ENCODE measurements at regions not wholly inside any gene's neighbourhood (a gene's known extent, or its start where the extent isn't known, plus 50 kb on each side); places are given as distances from the start of the nearest gene placed in this dataset.

DNA sequence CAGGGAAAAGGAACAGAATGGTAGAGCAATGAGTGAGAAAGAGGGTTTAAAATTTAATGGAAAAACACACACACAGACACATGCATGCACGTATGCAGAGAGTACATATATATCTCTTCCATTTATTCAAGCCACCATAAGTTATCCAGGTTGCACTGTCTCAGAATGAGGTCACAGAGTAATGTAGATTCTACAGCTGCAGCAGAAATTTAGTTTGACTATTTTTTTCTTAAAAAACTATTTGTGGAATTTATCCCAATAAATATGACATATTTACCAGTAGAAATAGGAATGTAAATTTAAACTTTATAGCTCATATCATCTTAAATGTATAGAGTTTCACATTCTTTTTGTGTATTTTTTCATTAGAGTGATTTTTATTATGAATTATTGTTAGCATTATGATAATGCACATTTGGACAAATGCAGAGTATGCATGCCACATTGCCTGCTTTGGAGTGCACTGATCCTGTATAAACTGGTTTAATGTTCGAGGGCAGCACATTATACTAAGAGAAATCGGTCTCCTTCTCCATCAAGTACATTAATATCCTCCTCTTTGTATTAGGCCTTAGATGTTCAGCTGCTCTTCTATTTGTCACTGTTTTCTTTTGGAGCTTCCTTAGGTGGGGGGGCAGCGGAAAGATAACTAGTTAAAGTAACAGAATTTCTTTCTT, 216.3 kb upstream of the TARS1 start:
- H3K9me3 Mint-ChIP-seq (ENCODE audit: unreplicated experiment) = no peaks in the 10 kb centered on the region
- no peaks in the 10 kb centered on the region for H3K27me3 Mint-ChIP-seq (ENCODE audit: insufficient read depth, unreplicated experiment)
- H3K4me3 Mint-ChIP-seq (ENCODE audit: unreplicated experiment) = no peak overlapping the region
- H3K27ac Mint-ChIP-seq (ENCODE audit: low read depth, unreplicated experiment) = peak overlapping the region; percentile 25
- H3K36me3 Mint-ChIP-seq (ENCODE audit: insufficient read depth, unreplicated experiment) = no peaks in the 10 kb centered on the region
- TF ChIP-seq, protein P1, sequence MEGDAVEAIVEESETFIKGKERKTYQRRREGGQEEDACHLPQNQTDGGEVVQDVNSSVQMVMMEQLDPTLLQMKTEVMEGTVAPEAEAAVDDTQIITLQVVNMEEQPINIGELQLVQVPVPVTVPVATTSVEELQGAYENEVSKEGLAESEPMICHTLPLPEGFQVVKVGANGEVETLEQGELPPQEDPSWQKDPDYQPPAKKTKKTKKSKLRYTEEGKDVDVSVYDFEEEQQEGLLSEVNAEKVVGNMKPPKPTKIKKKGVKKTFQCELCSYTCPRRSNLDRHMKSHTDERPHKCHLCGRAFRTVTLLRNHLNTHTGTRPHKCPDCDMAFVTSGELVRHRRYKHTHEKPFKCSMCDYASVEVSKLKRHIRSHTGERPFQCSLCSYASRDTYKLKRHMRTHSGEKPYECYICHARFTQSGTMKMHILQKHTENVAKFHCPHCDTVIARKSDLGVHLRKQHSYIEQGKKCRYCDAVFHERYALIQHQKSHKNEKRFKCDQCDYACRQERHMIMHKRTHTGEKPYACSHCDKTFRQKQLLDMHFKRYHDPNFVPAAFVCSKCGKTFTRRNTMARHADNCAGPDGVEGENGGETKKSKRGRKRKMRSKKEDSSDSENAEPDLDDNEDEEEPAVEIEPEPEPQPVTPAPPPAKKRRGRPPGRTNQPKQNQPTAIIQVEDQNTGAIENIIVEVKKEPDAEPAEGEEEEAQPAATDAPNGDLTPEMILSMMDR (IDR thresholded peaks at IDR 0.05; ENCODE audit: unreplicated experiment) = no peak
- no peaks in the 10 kb centered on the region for H3K4me1 Mint-ChIP-seq (ENCODE audit: insufficient read depth, unreplicated experiment)
- BruUV-seq (replicated peaks) = no TSS peak
- intact Hi-C loops (cut with micrococcal nuclease) = no loop called here
- CTCF ChIA-PET = interaction anchor here (0.6 to 0.8 kb wide), 3 partner anchors 43 to 476 kb away, joined by 3 to 4 read pairs (median 3); no protein-coding TSS in a partner anchor
- no peak for DNase-seq (ENCODE audit: unreplicated experiment)
- POLR2A ChIA-PET = no interaction called here

DNA sequence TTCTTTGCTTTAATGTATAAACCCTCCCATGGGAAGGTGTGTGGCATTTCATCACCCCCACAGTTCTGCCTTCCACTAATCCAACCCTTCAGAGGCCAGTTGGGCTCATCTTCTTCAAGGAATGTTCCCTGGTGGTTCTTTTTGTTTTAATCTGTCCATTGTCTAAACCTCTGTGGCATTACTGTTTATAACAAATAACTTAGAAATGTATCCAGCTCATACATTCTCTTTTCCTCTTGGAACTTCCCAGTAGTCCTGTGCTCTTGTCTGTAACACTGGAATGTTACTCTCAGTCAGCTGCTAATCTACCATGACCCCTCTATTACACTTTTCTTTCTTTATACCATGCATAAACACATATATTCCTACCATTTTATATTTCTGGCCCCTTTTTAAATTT, 213.5 kb upstream of the TARS1 start:
- Mint-ChIP-seq H3K27ac (ENCODE audit: low read depth, unreplicated experiment) (no peak overlapping the region), H3K9me3 (ENCODE audit: unreplicated experiment) (no peaks in the 10 kb centered on the region), H3K4me1 (ENCODE audit: insufficient read depth, unreplicated experiment) (no peaks in the 10 kb centered on the region), H3K27me3 (ENCODE audit: insufficient read depth, unreplicated experiment) (no peaks in the 10 kb centered on the region), H3K4me3 (ENCODE audit: unreplicated experiment) (no peak overlapping the region), H3K36me3 (ENCODE audit: insufficient read depth, unreplicated experiment) (no peaks in the 10 kb centered on the region)
- TF ChIP-seq, protein P1 (IDR thresholded peaks at IDR 0.05; ENCODE audit: unreplicated experiment) = no peak
- intact Hi-C loops (cut with micrococcal nuclease) = no loop called here
- ChIA-PET POLR2A (no interaction called here), CTCF (no interaction called here)
- DNase-seq (ENCODE audit: unreplicated experiment) = no peak
- BruUV-seq (replicated peaks) = no TSS peak

DNA sequence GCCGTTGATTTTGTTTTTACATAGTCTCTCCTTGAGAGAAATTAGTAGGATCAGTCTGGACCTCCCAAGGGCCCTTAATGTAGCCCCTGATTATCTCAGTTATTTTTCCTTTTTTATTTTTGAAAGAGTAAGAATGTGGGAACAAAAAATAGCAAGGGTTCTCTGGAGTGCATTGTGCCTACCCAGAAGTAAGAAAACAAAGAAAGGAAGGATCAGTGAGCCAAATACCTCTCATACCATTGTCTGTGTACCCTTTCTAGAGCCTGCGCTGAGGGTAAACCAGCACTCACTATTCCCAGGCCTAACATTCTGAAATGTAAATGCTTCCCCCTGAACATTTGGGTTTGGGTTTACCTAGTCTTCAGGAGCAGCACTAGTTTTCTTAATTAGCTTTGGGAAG, 213.0 kb upstream of the TARS1 start:
- H3K27ac Mint-ChIP-seq (ENCODE audit: low read depth, unreplicated experiment) = no peak overlapping the region
- BruUV-seq (replicated peaks) = no TSS peak
- no peaks in the 10 kb centered on the region for H3K27me3 Mint-ChIP-seq (ENCODE audit: insufficient read depth, unreplicated experiment)
- ChIA-PET POLR2A (no interaction called here), CTCF (no interaction called here)
- H3K4me3 Mint-ChIP-seq (ENCODE audit: unreplicated experiment) = no peak overlapping the region
- H3K4me1 Mint-ChIP-seq (ENCODE audit: insufficient read depth, unreplicated experiment) = no peaks in the 10 kb centered on the region
- H3K9me3 Mint-ChIP-seq (ENCODE audit: unreplicated experiment) = no peaks in the 10 kb centered on the region
- TF ChIP-seq, protein P1 (IDR thresholded peaks at IDR 0.05; ENCODE audit: unreplicated experiment) = no peak
- no peaks in the 10 kb centered on the region for H3K36me3 Mint-ChIP-seq (ENCODE audit: insufficient read depth, unreplicated experiment)
- no peak for DNase-seq (ENCODE audit: unreplicated experiment)
- intact Hi-C loops (cut with micrococcal nuclease) = no loop called here

DNA sequence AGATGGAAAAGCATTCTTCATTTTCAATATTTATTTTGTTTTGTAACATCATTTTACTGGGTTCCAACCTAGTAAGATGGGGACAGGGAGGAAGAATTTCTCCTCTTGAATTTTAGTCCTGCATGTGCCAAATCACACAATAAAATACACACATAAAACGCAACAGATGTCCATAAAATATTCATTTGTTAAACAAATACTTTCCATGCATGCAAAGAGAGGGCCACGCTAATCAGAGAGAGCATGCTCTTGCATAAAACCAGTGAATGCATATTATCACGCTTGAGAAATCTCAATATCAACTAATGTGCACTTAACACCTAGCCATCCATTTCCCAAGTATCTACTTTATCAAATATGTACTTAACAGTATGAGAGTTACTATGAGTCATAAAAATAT, 212.6 kb upstream of the TARS1 start:
- CTCF ChIA-PET = interaction anchor here (0.7 kb wide), 1 partner anchor 36 kb away, joined by 3 read pairs; no protein-coding TSS in a partner anchor
- TF ChIP-seq, protein P1 (IDR thresholded peaks at IDR 0.05; ENCODE audit: unreplicated experiment) = no peak
- no TSS peak for BruUV-seq (replicated peaks)
- POLR2A ChIA-PET = no interaction called here
- intact Hi-C loops (cut with micrococcal nuclease) = no loop called here
- Mint-ChIP-seq H3K4me3 (ENCODE audit: unreplicated experiment) (no peak overlapping the region), H3K36me3 (ENCODE audit: insufficient read depth, unreplicated experiment) (no peaks in the 10 kb centered on the region), H3K27ac (ENCODE audit: low read depth, unreplicated experiment) (no peak overlapping the region), H3K4me1 (ENCODE audit: insufficient read depth, unreplicated experiment) (no peaks in the 10 kb centered on the region), H3K27me3 (ENCODE audit: insufficient read depth, unreplicated experiment) (no peaks in the 10 kb centered on the region), H3K9me3 (ENCODE audit: unreplicated experiment) (no peaks in the 10 kb centered on the region)
- DNase-seq (ENCODE audit: unreplicated experiment) = no peak
